ENCODE measurements at regions not wholly inside any gene's neighbourhood (a gene's known extent, or its start where the extent isn't known, plus 50 kb on each side); places are given as distances from the start of the nearest gene placed in this dataset.
"Not testable (repeated sequence)": the region's sequence is repeated elsewhere in the genome, so short reads cannot be mapped to it uniquely, and the experiment has no call there.

DNA sequence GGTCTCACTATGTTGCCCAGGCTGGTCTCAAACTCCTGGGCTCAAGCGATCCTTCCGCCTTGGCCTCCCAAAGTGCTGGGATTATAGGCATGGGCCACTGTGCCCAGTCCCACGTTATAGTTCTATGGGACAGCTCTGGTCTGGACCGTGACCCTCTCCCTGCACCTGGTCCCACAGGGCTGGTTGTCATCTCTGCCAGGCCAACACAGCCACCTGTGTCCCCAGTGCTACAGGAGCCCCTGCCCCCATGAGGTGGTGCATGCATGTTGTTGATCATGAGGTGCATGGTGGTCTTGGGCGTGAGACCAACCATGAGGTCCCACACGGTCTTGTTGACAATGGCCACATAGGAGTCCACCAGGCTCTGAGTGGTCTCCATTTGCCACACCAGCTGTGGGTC lies 51.0 kb upstream of the UBE2Q2 start:
- not testable (repeated sequence) for DNase-seq

DNA sequence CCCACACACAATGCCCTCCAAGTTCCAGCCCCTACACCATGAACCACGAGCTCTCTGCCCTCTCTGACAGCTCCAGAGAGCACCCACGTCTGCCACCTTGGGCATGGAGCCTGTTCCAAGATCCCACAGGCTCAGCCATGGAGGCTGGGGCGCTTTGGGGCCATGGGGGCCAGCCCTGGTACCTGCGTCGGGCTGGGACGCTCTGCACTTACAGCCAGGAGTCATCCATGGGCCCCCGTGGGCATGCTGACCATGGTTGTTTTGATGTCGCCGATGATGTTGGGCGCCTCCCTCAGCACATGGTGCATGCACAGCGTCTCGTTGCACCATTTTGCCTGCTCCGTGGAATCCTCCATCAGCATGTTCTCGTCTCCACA lies 51.9 kb upstream of the UBE2Q2 start:
- DNase-seq = no peak

DNA sequence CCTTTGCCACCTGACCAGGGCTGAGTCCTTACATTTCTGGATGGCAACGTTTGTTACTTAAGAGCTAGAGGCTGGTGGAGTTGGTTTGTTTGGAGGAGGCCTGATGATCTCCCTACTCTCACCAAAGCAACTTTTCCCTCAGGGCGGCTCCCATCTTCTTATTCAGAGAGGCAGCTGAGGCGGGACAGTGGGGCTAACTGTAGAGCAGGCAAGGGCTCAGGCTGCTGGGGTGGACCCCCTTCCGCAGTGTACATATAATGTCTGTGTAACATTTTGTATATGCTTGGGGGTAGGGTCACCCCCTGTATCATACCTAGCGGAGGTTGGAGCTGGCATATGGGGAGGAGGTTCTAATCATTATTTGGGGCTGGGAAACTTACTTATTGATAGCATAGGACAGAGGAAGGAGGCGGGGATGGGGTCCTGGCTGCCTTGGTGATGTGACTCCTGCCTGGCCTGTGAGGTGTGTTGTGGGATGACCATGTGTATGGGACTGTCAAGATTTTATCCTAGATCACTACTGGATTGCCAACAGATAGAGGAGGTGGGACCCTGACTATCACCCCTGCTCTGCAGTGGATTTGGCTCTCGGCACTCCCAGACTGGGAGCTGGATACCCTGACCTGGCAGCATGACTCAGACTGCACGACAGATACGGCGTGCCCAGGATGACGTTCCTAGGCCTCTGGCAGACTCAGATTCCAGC lies 52.5 kb upstream of the UBE2Q2 start:
- no peak for DNase-seq

DNA sequence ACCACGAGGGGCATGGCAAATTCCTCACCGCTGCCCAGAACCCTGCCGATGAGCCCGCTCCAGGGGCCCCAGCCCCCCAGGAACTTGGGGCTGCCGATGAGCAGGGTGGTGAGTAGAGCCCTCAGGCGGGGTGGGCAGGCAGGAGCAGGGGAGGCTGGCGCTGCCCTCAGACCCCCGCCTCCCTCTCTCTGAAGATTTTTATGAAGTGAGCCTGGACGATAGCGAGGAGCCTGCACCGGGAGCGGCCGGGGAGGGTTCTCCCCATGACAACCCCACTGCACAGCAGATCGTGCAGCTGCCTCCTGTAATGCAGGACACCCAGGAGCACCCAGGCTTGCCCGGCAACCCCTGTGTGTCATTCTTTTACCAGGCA lies 56.7 kb upstream of the UBE2Q2 start:
- DNase-seq = no peak

DNA sequence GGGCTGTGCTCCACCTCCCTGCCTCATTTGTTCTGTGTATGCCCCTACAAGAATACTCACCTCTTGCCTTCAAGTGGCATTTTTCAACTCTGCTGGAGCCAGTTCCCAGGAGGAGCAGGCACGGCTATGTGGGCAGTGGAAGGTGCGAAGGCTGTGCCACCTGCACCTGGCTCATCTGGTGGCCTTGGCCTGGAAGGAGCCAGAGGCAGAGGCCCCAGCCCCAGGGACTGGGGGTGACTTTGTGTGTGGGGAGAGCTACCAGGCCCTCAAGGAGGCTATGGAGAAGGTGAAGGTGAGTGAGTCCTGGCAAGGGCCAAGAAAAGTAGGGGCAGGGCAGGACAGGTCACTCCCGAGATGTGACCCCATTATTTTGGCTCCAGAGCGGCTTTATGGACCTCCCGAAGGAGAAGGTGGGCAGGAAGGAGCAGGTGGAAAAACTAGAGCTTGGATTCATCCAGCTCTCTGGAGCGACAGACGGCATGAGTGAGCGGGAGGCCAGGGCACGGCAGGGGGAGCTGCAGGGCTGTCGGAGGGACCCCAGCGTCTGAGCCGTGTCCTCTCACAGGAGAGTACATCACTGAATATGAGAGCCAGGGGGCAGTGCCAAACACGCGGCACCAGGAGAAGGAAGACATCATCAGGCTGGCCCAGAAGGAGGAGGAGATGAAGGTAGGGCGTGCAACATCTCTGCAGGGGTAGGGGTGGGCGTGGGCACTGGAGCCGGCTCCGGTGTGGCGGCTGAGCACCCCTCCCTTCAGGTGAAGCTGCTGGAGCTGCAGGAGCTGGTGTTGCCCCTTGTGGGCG lies 57.3 kb upstream of the UBE2Q2 start:
- DNase-seq = peak; percentile 58

DNA sequence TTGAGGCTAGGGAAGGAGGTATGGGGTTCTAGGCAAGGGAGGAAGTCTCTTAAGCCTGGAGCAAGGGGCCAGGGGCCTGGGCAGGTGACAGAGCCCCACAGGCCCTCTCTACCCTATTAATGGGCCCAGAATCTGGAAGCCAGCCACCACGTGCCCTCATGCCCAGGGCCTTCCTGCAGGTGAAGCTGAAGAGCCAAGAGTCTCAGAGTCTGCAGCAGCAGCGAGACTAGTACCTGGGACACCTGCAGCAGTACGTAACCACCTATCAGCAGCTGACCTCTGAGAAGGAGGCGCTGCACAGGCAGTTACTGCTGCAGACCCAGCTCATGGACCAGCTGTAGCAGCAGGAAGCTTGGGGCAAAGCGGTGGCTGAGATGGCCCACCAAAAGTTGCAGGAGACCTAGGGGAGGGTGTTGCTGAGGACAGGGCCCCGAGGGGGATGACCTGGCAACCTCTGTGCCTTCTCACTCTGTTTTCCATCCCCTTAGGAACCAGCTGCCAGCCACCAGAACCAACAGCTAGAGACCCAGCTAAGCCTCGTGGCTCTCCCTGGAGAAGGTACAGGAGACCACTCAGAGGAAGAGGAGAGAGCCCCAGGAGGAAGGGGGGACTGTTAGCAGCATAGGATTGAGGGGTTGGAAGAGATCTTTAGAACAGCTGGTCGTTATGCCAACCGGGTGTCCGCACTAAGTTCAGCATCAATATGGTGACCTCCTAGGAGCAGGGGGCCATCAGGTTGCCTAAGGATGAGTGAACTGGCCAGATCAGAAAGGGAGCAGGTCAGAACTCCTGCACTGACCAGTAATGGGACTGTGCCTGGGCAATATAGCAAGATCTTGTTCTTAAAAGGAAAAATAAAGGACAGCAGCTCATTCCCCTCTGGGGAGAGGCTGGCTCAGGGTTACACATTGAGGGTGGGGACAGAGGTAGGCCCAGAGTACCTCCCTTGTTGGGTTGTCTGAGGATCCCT lies 58.5 kb upstream of the UBE2Q2 start:
- not testable (repeated sequence) for DNase-seq

DNA sequence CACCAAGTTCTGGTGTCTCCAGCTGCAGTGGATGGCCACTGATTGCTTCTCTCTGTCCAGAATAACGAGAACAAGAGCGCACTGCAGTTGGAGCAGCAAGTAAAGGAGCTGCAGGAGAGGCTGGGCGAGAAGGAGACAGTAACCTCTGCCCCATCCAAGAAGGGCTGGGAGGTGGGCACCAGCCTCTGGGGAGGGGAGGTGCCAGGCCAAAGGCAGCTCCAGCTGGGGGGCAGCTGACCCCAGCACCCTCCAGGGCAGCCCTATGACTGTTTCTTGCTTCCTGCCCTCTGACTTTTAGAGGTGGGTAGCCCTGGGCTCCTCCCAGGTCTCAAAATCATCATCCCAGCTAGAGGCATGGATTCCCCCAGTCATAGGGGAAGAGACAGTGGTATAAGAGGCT lies 59.7 kb upstream of the UBE2Q2 start:
- DNase-seq = not testable (repeated sequence)

DNA sequence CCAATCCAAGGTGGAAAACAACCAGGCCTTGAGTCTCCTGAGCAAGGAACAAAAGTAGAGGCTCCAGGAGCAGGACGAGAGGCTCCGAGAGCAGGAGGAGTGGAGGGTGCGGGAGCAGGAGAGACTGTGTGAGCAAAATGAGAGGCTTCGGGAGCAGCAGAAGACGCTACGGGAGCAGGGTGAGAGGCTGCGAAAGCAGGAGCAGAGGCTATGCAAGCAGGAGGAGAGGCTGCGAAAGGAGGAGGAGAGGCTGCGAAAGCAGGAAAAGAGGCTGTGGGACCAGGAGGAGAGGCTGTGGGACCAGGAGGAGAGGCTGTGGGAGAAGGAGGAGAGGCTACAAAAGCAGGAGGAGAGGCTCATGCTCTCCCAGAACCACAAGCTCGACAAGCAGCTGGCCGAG lies 60.3 kb upstream of the UBE2Q2 start:
- DNase-seq = no peak

DNA sequence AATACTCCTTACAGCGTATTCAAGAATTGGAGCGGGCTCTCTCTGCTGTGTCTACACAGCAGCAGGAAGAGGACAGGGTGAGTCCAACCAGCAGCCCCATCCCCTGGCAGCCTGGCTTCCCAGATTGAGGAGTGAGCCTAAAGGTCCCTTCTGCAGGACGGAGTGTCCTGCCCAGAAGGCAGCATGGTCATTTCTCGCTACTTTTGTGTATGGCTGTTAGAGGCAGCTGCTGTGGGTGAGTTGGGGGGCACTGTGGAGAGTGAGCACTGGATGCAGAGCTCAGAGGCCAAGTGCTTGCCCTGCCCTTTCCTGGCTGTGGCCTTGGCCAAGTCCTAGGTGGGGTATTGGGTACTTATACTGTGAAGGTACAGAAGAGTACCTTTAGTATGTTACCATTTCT lies 62.3 kb upstream of the UBE2Q2 start:
- not testable (repeated sequence) for DNase-seq

DNA sequence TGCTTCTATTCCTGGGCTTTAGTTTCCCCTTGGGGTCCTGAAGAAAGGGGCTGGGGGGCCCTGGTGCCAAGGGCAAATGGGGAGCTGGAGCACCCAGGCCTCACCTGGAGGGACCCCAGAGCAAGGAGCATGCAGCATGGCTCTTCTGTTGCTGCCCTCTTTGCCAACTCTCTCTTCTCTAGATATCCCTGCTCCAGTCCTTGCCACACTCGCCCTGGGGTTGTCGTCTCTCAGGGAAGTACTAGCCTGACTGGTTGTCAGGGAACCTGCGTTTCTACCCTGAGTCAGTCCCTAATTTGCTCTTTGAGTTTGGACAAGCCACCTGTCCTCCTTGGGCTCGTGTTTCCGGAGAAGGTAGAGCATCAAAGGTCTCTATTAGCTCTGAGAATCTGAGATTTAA lies 63.7 kb upstream of the UBE2Q2 start:
- no peak for DNase-seq

DNA sequence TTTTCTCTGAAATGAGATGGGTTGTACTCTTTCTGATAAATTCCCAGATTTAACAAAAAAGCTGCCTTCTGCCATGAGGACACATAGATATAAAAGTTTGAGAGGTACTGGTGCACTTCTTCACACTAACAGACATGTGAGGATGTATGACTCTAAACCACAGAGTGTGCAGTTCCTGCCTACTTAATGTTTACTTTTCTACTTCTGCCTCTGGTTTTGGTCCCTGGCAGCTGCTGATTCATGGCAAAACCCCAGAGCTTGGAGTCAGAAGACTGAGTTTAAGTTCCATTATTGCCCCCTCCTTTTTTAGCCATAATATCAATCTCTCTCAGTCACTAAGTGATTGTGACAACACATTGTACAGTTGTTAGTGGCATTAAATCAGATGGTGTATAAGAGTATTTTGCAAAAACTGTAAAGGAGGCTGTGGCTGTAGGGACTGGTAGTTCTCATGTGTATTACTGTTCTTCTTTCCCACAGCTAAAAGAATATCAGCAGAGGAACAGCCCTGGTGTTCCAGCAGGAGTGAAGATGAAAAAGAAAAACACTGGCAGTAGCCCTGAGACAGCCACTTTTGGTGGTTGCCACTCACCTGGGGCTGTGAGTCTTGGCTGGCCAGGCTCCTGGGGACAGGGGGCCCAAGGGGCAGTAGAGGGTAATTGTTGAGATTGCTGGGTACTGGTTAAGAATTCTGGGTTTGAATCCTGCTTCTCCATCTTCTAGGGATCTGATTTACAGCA lies 64.4 kb upstream of the CSPG4 start:
- not testable (repeated sequence) for DNase-seq

DNA sequence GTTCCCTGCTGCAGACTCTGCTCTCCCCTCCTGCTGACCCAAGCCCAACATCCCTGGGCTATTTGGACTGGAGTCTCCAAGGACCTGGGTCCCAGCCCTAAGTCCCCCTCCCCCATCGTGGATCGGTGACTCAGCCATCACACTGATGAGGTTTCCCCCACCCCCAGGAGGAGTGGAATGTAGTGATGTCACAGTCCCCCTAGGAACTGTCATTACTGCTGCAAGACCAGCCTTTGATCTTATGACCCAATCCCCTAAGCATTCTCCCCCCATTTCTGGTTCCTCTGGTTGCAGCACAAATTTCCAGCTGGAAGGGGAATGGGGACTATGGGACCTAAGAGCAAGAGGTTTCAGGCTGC lies 63.4 kb upstream of the CSPG4 start:
- DNase-seq = no peak

DNA sequence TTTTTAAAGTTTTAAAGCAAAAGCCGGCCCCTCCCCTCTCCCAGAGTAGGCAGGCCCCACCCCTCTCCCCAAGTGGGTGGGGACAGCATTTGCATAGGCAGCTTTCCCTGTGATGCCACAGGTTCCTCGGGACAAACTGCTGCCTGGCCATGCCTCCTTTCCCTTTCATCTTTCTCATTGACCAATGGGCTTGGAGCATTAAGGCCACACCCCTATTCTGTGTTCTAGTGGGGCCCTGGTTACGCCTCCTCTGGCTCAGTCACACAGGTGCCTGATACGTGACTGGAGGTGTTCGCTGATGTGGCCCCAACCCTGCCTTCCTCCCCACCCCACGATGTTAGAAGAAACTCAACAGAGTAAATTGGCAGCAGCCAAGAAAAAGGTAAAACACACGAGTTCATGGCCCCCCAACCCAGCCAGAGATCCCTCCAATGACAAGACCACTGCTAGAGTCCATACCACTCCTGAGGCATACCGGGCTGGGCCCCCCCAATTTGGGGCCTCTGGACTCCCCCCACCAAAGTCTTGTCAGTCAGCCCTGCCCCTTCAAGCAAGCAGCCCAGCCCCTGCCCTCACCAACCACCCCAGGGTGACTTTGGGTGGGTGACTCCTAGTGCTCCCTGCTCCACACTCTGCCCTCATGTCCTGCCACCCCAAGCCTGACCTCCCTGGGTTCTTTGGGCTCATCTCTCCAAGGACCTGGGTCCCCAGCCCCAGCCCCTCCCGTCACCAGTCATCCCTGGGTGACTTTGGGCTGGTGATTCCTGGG lies 62.8 kb upstream of the CSPG4 start:
- no peak for DNase-seq

DNA sequence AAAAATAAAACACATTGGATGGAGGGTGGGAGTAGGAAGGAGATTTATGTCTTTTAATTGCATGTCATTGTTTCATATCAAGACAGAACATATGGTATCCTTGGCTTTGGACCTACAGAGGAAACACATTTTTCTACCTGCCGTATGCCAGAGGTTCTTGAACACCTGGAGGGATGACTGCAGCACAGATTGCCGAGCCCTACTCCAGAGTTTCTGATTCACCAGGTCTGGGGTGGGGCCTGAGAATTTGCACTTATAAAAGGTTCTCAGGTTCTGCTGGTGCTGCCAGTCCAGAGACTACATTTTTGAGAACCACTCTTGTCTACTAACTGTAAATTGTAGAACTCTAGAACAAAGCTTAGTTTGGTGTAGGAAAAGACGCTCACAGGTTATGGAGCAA lies 61.3 kb upstream of the CSPG4 start:
- not testable (repeated sequence) for DNase-seq

DNA sequence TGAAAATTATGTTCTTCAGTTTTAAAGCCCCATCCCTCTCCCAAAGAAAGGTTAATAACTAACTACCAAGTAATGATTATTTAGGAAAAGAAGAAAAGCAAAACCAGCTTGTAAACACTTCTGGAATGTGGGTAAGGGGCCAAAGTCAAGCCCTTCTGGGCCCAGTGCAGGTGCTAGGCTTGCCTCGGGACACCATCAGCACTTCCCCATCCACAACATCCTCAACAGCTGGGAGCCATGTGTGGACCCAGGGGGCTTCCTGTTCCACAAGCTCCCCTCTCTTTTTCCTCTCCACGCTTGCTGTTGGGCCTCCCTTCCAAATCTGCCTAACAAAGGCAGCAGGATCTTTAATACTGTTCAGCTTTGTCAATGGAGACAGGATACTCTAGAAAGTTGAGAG lies 58.4 kb upstream of the CSPG4 start:
- not testable (repeated sequence) for DNase-seq

DNA sequence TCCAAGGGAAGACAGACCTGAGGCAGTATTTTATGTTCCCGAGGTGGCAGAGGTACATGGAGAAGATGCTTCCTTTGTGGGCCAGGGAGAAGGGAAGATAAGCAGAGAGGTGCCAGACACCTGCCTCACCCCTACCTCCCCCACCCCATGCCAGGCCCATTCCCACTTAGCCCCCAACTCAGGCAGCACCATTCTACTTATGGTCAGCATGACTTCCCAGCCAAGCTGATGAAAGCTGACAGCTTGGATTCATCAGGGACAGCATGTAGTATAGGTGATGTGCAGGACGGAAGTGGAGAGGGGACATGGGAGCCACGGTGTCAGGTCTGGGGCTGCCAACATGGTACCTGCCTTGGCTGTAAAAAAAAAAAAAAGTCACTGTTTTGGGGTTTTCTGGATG lies 57.5 kb upstream of the CSPG4 start:
- no peak for DNase-seq

DNA sequence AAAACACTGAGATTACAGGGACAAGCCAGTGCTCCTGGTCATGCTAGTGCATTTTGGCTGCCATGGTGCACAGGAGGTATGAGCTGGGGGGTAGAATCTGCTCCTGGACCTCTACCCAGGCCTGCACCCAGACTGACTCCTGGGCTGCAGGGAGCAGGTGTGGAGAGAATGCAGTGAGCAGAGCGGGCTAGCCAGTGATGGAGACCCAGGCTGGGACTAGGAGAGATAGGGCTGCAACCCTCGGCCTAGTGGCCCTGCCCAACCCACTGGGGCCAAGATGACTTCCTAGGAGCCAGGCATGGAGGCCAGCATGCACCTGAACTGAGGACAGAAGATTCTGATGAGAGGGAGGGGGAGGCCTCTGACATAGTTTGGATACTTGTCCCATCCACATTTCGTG lies 55.9 kb upstream of the CSPG4 start:
- DNase-seq = not testable (repeated sequence)

DNA sequence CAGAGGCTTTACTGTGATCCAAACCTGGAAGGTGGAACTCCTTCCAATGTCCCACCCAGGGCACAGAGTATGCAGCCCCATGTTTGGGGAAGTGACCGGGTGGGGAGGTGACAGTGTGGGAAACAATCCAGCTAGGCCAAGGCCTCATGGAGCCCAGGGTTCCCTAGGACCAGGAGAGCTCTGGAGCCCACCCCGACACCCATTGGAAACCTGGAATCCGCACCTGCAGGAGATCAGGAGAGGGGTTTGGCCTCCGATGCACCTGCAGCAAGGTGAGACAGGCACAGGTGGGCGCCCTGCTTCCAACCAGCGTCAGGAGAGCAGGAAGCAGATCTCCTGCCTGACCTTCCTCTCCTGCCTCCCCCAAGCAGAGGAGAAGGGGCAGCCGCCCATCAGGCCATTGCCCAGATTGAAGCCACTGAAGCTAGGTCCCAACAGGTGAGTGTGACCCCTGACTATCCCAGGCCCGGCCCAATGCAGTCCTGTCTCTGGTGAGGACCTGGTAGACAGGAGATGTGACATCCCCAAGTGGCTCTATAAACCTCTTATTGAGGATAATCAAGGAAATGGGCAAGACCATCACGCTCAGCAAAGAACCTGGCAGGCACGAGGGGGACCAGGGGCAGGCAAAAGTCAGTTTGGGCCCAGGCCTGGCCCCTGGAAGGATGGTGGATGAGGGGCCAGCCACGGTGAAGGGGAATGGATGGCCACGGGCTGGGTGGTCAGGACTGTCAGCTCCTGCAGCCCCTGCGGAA lies 53.1 kb upstream of the CSPG4 start:
- DNase-seq = not testable (repeated sequence)

DNA sequence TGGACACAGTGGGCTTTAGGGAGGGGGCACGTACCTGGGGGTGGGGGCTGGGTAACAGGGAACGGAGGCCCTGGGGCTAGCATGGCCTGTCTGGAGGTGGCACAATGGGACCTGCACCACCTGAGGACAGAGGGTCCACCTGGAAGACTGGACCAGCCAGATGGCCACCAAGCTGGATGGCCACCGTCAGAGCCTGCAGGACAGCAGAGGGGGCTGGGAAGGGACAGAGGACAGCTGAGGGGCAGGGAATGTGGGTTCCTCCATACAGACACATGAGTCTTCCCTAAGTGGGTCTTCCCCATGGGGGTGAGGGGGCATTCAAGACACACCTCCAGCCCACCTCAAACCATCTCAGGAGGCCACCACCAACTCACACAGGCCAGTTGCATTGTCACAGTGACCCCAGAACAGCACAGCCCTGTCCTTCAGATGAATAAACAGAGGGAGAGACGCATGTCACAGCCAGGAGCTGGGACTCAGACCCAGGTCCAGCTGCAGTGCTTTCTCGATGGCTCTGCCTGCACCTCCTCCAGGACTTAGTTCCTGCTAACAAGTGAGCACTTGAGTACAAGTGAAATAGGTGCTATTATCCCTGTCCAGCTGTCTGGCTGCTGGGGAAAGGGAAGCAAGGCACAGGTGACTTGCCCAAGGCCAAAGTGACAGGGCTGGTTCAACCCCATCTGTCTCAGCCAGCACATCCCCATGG lies 52.4 kb upstream of the CSPG4 start:
- DNase-seq = not testable (repeated sequence)

Measured in NCI-H2171 (cell line).